Fibroblast of peridontal ligament (primary cell): ENCODE measurements at regions not wholly inside any gene's neighbourhood (a gene's known extent, or its start where the extent isn't known, plus 50 kb on each side); places are given as distances from the start of the nearest gene placed in this dataset.

ENCODE experiments used
- DNase-seq: peaks from one replicate; pipeline ENCODE4 v3.0.0-alpha.2; 2010; ENCODE audit errors: extremely low read depth

GRCh38 chr14:71856199-71856919 is 75.9 kb upstream of the RGS6 start:
- DNase-seq, result no peak

- DNase-seq, result no peak
These were observed 69.2 kb upstream of the RGS6 start for GRCh38 chr14:71863049-71863448.

GRCh38 chr14:71863766-71864165 is 68.5 kb upstream of the RGS6 start:
- DNase-seq, result no peak
